ENCODE measurements at regions not wholly inside any gene's neighbourhood (a gene's known extent, or its start where the extent isn't known, plus 50 kb on each side); places are given as distances from the start of the nearest gene placed in this dataset.
"Not testable (repeated sequence)": the region's sequence is repeated elsewhere in the genome, so short reads cannot be mapped to it uniquely, and the experiment has no call there.

DNA sequence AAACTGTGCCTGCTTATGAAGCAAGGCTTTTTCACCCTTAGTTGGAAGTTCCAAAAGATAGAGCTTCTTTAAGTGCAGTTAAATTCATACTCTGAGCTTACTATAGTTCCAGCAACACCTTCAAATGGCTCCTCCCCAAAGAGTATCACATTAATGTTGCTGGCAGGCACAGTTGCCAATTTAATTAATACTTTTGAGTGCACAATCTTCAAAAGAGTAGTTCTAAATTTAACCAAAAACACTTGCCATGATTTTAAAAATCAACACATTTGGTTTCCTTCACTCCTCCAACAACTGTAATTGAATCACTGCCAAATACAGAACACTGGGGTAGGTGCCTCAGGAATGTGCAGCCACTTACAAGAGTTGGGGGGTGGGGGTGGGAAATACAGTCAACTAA lies 150.6 kb upstream of the UBE2E3 start:
- no peak for DNase-seq (ENCODE audit: low spot score in 2 of 2)
- H3K4me3 ChIP-seq (ENCODE audit: low read depth, poor library complexity, severe bottlenecking), result no peak overlapping the region
- TF ChIP-seq CTCF (IDR thresholded peaks at IDR 0.05), result no peak
- TF ChIP-seq POLR2A (IDR thresholded peaks at IDR 0.05), result no peak
- intact Hi-C loops (cut with DNase I; ENCODE audit: low total_unique reads), result no loop called here

DNA sequence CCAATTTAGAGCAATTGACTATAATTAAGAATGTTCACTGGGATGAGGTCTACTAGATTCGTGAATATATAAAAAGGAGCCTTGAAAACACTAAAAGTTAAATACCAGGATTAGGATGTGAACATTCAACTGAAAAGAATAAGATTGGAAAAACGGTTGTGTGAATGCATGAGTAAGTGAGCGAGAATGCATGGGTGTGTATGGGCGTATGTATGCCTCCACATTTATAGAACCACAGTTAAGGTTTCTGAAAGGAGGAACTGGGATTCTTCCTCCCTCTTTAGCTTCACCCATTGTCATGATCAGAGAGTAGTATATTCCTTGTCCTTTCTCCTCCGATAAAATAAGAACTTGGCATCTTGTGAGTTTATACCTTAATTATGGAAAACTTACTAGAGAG lies 151.1 kb upstream of the UBE2E3 start:
- H3K4me3 ChIP-seq (ENCODE audit: low read depth, poor library complexity, severe bottlenecking), result no peak overlapping the region
- intact Hi-C loops (cut with DNase I; ENCODE audit: low total_unique reads), result no loop called here
- no peak for DNase-seq (ENCODE audit: low spot score in 2 of 2)
- 70 to 72% methylated on average over 5 of the region's 5 CpGs for WGBS, 2 donors
- no peak for TF ChIP-seq CTCF (IDR thresholded peaks at IDR 0.05)
- no peak for TF ChIP-seq POLR2A (IDR thresholded peaks at IDR 0.05)

DNA sequence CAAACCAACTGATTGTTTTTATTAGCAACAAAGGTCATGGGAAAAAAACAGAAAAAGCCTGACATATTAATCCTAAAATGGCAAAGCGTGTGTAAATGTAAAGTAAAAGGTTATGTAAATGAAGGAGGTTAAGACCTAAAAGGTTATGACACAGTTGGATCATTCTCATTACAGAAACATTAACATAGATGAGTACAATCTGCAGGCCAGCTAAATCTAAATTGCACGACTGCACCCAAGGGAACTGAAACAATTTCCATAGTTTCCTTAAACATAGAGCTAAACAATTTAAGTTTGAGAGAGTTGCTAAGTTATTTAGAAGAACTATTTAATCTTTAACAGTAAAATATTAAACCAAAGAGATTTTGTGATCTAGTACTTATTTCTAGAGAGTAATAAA lies 151.6 kb upstream of the UBE2E3 start:
- intact Hi-C loops (cut with DNase I; ENCODE audit: low total_unique reads), result no loop called here
- WGBS, 2 donors, result 74 to 78% methylated on average over 2 of the region's 2 CpGs
- H3K4me3 ChIP-seq (ENCODE audit: low read depth, poor library complexity, severe bottlenecking), result no peak overlapping the region
- TF ChIP-seq CTCF (IDR thresholded peaks at IDR 0.05) (no peak), POLR2A (IDR thresholded peaks at IDR 0.05) (no peak)
- no peak for DNase-seq (ENCODE audit: low spot score in 2 of 2)

GRCh38 chr2:180823546-180824141 lies 156.8 kb upstream of the UBE2E3 start:
- WGBS, 2 donors, result 84 to 85% methylated on average over 5 of the region's 5 CpGs
- no peak for TF ChIP-seq CTCF (IDR thresholded peaks at IDR 0.05)
- TF ChIP-seq POLR2A (IDR thresholded peaks at IDR 0.05), result no peak
- intact Hi-C loops (cut with DNase I; ENCODE audit: low total_unique reads), result no loop called here

DNA sequence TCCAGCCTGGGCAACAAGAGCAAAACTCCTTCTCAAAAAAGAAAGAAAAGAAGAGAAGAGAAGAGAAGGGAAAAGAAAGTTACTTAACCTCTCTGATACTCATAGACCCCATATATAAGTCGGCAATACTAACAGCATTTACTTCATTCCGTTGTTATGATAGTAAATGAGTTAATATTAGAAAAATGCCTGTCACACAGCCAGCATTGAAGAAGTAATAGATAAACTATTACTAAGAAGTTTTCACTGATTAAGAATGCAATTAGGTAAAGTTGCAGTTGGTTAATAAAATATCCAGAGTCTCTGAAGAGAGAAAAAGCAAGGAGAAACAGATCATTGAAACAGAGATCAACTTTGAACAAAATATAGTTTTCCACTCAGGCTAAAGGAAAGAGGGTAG lies 161.3 kb upstream of the UBE2E3 start:
- intact Hi-C loops (cut with DNase I; ENCODE audit: low total_unique reads), result no loop called here
- WGBS, 2 donors, result 78 to 90% methylated on average over 2 of the region's 2 CpGs
- no peak for DNase-seq (ENCODE audit: low spot score in 2 of 2)
- no peak for TF ChIP-seq CTCF (IDR thresholded peaks at IDR 0.05)
- no peak for TF ChIP-seq POLR2A (IDR thresholded peaks at IDR 0.05)
- no peak overlapping the region for H3K4me3 ChIP-seq (ENCODE audit: low read depth, poor library complexity, severe bottlenecking)

More at GRCh38 chr2:180823546-180824141, 156.8 kb upstream of the UBE2E3 start:
- no peak for DNase-seq (ENCODE audit: low spot score in 2 of 2)
- no peak overlapping the region for H3K4me3 ChIP-seq (ENCODE audit: low read depth, poor library complexity, severe bottlenecking)

DNA sequence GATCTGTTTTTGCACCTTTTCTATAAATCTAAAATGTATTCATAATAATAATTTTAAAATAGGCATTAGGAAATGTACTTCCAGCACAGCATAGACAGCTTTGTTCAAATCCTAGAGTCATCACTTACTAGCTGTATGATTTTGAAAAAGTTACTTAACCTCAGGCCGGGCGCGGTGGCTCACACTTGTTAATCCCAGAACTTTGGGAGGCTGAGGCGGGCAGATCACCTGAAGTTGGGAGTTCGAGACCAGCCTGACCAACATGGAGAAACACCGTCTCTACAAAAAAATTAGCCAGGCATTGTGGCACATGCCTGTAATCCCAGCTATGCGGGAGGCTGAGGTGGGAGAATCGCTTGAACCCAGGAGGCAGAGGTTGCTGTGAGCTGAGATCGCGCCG lies 161.7 kb upstream of the UBE2E3 start:
- WGBS, 2 donors, result 96 to 97% methylated on average over 11 of the region's 11 CpGs
- H3K4me3 ChIP-seq (ENCODE audit: low read depth, poor library complexity, severe bottlenecking); intact Hi-C loops (cut with DNase I; ENCODE audit: low total_unique reads); DNase-seq (ENCODE audit: low spot score in 2 of 2): not testable (repeated sequence)

Measured in lower leg skin (tissue), 4 donors.